ENCODE measurements at regions not wholly inside any gene's neighbourhood (a gene's known extent, or its start where the extent isn't known, plus 50 kb on each side); places are given as distances from the start of the nearest gene placed in this dataset.

DNA sequence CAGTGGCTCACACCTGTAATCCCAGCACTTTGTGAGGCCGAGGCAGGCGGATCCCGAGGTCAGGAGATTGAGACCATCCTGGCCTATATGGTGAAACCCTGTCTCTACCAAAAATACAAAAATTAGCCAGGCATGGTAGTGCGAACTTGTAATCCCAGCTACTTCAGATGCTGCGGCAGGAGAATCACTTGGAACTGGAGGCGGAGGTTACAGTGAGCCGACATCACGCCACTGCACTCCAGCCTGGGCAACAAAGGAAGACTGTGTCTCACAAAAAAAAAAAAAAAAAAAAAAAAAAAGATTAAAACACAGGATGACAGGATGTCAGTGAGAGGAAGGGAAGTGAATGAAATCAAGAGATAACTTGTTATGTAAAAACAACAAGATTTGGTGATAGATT lies 1158.5 kb downstream of the PCDH9 start:
- no peak for DNase-seq (ENCODE audit: low read depth in 2 of 2)

DNA sequence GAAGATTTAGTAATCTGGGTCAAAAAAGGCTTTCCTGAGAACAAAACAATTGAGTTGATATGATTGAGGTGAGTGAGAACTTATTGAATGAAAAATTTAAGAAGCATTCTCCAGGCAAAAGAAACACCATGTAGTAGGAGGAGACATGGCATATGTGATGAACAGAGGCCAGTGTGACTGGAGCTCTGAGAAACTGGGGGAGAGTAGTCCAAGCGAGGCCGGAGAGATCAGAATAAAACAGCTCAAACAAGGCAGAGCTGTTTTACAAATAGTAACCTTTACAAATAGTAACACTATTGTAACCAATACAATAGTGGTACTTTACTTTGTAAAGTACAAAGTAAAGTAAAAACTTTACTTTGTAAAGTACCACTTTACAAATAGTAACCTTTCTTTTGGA lies 1159.1 kb downstream of the PCDH9 start:
- DNase-seq (ENCODE audit: low read depth in 2 of 2) = no peak

DNA sequence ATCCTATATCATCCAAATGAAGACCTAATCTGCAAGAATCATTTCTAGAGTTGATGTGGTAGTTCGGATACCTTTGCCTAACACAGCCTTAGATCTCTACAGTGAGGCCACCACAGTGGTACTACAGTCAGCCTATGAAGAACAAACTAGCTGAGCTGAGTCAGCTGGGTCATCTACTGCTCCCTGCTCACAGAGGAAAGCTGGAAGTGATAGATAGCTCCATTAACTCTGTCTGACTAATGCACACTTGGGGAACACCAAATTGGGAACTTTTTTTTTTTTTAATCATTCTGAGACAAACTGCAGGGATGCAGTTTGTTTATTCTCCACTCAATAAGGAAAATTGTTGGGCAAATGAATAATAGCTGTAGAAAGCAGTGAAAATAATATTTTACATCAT lies 1160.6 kb downstream of the PCDH9 start:
- DNase-seq (ENCODE audit: low read depth in 2 of 2) = no peak

DNA sequence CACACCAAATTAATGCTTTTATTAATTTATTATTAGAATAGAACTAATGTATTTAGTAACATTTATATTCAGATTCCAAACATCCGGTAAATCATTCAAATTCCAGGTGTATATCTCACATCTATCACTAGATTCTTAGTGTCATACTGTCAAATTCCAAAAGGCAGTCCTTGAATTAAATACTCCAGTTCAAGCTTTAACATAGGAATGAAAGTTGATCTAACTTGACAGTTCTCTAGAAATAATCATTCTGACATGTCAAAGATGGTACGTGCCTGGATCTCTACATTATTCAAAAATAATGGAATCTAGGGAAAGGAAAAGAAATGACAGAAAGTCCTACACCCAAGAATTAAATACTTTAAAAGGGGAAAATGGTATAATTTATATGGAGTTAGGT lies 1161.5 kb downstream of the PCDH9 start:
- DNase-seq (ENCODE audit: low read depth in 2 of 2) = no peak

DNA sequence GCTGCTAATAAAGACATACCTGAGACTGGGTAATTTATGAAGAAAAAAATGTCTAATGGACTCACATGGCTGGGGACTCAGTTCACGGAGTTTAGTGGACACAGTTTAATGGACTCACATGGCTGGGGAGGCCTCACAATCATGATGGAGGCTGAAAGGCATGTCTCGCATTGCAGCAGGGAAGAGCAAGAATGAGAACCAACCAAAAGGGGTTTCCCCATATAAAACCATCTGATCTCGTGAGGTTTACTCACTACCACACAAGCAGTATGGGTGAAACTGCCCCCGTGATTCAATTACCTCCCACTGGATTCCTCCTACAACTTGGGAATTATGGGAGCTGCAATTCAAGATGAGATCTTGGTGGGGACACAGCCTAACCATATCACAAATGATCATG lies 1181.2 kb downstream of the PCDH9 start:
- DNase-seq (ENCODE audit: low read depth in 2 of 2) = no peak

DNA sequence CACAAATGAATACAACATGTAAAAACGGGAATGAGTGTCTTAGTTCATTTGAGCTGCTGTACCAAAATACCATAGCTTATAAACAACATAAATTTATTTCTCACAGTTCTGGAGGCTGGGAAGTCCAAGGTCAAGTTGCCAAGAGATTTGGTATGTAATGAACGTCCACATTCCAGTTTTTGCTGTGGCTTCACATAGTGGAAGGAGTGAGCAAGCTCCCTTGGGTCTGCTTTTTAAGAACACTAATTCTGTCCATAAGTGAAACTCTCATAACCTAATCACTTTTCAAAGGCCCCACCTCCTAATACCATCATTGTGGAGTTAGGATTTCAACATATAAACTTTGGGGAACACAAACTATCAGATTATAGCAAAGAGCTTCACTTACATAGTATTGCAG lies 1189.6 kb downstream of the PCDH9 start:
- no peak for DNase-seq (ENCODE audit: low read depth in 2 of 2)

DNA sequence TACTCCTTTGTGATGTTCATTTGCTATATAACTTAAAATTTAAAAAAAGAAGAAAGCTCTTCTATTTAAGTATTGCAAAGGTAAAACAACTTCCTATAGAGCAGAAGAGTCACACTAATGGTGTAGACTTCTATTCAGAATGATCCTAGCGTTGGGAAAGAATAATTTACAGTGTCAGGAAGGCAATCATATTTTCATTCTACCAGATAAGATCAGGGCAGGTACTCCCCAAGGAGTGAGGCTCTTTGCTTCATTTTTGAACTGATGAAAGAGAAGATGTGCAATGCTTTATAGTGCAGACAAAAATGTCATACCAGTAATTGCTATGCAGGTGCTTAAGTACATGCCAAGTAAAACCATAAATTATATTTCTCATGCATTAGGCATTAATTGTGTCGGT lies 1193.0 kb downstream of the PCDH9 start:
- DNase-seq (ENCODE audit: low read depth in 2 of 2) = no peak

DNA sequence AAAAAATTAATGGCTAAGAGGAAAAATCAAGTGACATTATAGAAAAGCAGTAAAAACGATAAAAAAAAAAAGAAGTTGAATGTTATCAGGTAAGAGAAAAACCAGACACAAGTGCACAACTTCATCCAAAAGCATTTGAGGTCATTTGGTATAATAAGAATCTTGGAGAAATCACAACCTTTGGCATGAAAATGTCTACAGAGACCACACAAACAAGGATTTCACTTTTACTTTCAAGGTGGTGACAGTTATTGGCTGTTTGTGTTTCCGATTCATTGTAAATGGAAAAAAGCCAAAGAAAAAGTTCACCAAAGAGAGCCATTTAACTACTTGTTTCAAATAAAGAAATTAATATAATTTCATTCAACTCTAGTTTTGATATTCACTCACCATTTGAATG lies 1193.5 kb downstream of the PCDH9 start:
- no peak for DNase-seq (ENCODE audit: low read depth in 2 of 2)

DNA sequence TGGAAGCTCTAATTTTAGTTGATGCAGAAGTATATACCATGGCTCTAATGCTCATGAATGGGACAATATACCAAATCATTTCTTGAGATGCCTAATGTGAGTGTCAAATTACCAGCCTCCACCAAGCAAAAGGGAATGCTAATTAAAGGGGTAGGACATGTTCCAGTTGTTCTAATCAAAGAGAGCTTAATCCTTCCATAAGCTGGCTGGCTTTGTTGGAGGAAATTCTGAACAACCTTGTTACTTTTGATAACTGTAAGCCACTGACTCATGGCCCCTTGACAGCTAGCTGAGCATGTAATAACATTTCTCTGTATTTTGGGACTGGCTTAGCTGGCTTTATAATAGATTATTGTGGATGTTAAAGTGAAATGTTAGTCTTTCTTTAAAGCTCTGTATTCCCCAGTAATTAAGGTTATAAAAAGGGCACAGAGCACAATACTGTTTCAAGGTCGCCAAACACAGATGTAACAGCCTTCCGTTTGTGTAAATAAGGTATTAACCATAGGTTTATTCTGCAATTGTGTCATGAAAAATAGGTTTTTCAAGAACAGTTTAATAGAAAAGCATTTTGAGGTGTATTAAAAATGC lies 1194.0 kb downstream of the PCDH9 start:
- no peak for DNase-seq (ENCODE audit: low read depth in 2 of 2)

DNA sequence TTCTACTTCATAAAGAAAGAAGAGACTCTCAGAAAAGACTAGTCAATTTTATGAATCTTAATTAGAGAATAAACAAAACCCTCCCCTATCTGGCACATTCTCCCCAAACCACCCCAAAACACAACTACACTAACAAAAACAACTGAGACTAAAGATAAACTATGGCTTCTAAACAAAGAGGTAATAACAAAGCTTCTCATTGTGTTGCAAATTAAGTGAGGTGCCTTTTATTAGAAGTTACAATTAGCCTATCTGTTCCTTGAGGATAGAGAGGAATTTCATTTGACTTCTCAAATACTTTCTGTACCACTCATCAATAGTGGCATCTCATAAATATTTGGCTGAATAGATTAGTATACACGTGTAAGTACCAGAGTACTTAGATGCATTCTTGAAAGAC lies 1196.2 kb downstream of the PCDH9 start:
- no peak for DNase-seq (ENCODE audit: low read depth in 2 of 2)

DNA sequence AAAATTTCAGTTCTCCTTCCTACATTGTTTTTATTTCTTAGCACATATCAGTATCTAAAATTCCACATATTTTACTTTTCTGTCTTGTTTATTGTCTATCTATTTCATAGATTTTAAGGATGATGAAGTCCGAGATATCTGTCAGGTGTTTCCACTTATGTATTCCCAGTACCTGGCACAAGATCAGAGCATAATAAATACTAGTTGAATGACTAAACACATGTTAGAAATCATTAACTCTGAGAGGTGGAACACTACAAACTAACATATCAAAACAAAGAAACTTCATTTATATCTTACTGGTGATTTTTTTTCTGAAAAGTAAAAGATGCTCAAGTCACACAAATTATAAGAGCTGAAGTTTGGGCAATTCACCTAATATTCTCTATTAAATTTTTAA lies 1208.3 kb downstream of the PCDH9 start:
- DNase-seq (ENCODE audit: low read depth in 2 of 2) = no peak

DNA sequence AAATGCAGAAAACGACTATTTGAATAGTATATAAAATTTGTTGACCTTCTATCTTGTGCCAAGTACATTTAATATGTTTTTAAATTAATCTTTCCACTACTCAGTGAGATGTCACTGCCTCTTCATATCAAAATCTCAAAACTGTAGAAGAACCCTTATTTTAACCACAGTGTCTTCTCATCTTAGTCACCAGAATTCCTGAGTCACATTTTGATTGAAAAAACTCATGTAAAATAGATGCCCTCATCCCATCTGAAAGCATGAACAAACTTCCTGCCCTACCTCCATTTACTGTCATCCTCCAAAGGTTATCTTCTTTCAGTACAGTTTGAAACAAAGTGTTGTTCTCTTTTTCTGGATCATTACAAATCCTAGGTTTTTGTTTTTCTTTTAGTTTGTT lies 1215.4 kb downstream of the PCDH9 start:
- no peak for DNase-seq (ENCODE audit: low read depth in 2 of 2)

DNA sequence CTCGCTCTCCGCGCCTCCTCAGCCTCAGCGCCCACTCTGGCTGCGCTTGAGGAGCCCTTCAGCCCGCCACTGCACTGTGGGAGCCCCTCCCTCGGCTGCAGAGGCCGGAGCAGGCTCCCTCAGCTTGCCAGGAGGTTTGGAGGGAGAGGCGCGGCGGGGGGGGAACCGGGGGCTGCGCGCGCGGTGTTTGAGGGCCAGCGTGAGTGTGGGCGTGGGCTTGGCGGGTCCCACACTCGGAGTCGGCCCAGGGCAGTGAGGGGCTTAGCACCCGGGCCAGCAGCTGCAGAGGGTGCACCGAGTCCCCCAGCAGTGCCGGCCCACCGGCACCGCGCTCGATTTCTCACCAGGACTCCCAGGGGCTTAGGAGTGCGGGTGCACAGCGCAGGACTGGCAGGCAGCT lies 1220.9 kb downstream of the PCDH9 start:
- no peak for DNase-seq (ENCODE audit: low read depth in 2 of 2)

DNA sequence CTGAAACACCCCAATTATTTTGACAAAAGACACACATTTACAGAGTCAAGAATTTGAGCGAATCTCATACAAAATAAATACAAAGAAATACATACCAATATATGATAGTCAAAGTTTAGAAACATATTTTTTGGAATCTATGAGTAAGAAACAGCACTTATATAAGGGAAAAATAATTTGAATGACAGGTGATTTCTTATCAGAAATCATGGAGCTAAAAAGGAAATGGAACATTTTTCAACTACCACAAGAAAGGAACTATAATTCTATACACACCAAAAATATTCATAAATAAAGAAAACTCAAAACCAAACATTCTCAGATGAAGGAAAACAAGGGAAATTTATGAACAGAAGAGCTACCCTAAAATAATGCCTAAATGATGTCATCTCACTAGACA lies 1226.6 kb downstream of the PCDH9 start:
- DNase-seq (ENCODE audit: low read depth in 2 of 2) = no peak

DNA sequence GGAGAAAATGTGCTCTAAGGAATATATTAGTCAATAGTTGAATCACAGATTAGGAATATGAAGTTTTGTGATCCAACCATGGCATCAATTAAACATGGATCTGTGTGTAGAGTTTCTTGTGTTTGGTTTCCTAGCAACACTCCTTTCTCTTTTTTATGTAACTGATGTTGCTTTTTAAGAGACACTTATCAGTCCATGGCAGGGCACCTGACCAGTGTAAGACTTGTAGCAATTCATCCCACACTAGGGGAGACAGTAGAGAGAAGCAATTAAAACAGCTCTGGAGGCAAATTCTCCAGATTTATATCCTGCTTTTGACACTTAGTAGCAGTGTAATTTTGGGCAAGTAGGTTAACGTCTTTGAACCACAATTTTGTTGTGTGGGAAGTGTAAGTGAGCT lies 1229.0 kb downstream of the PCDH9 start:
- no peak for DNase-seq (ENCODE audit: low read depth in 2 of 2)

DNA sequence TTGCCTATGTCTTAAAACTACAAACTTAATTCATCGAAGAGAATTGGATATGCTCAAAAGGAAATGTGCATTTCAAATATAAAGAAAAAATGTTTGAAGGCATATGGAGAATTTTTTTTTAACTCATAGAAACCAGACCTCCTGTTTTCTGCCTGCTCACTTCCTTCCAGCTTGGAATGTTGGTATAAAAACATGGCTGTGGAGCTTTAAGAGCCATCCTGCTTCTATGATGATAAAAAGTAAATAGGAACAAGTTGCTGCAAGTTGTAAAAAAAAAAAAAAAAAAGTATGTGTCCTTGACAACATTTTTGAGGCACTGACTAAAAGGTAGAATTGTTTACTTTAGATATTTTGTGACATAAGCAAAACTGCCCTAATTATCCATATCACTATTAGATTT lies 1230.7 kb downstream of the PCDH9 start:
- DNase-seq (ENCODE audit: low read depth in 2 of 2) = no peak

DNA sequence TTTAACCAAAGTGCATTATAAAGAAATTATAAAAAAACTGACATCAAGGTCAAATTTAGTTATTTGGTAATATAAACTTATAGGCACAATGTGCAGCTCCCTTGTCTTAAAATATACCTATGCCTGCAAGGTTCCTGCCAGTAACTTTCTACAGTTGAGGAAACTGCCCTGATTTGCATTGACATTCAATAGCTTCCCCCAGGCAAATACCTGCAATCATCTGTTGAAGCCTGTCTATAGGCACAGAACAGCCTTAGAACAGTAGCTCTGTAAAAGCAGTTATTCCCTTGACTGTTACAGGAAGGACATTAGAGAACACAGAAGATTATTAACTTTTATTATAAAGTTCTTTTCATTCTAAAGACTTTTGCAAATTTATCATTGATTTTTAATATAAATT lies 1239.5 kb downstream of the PCDH9 start:
- DNase-seq (ENCODE audit: low read depth in 2 of 2) = no peak

DNA sequence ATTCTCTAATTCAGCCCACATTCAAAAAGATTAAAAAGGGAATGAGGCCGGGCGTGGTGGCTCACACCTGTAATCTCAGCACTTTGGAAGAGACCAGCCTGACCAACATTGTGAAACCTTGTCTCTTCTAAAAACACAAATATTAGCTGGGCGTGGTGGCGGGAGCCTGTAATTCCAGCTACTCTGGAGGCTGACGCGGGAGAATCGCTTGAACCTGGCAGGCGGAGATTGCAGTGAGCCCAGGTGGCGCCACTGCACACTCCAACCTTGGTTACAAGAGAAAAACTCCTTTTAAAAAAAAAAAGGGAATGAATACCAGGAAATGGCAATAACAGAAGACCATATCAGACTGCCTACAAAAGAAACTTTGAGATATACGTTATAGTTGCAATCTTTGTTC lies 1244.5 kb downstream of the PCDH9 start:
- DNase-seq (ENCODE audit: low read depth in 2 of 2) = no peak

DNA sequence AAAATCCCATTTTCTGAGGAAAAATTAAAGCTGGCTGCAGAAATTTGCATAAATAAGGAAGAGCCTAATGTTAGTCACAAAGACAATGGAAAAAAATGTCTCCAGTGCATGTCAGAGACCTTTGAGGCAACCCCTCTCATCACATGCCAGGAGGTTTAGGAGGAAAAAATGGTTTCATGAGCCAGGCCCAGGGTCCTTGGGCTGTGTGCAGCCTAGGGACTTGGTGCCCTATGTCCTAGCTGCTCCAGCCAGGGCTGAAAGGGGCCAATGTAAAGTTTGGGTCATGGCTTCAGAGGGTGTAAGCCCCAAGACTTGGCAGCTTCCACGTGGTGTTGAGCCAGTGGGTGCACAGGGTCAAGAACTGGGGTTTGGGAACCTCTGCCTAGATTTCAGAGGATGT lies 1252.6 kb downstream of the PCDH9 start:
- no peak for DNase-seq (ENCODE audit: low read depth in 2 of 2)

DNA sequence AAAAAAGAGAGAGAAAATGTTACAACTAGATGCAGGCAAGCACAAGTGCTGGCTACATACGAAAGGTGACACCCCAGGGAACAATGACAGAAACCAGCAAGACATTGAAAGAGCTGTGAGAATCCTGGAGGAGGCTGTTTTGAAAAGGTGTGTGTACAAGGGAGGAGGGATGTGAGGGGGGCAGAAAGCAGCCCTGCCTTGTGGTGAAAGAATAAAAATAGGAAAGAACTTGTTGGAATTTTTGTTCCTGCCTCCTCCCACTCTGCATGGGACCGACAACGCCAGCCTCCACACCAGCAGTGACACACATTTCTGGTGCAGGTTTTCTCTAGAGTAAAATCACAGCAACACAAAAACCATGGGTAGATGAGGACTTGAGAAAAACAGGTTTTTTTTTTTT lies 1258.6 kb downstream of the PCDH9 start:
- no peak for DNase-seq (ENCODE audit: low read depth in 2 of 2)

DNA sequence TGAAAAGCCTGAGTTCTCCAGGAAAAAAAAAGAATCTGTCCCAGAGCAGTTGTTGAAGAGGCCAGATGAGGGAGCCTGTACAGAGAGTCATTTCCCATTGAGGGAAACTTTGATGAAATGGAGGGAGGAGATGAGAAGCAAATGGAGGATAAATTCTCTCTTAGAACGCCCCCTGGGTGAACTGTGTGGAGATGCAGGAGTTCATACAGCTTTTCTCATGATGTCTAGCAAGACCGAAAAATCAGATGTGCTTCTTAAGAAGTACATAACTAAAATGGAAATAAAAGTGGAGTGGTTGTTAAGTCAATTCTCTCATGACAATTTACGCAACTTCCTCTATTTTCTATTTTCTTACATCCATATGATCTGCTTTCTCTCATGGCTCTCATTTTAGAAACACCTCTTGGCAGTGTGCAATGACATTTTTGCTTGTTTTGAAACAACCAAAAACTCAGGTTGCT lies 1263.1 kb downstream of the PCDH9 start:
- DNase-seq (ENCODE audit: low read depth in 2 of 2) = no peak

DNA sequence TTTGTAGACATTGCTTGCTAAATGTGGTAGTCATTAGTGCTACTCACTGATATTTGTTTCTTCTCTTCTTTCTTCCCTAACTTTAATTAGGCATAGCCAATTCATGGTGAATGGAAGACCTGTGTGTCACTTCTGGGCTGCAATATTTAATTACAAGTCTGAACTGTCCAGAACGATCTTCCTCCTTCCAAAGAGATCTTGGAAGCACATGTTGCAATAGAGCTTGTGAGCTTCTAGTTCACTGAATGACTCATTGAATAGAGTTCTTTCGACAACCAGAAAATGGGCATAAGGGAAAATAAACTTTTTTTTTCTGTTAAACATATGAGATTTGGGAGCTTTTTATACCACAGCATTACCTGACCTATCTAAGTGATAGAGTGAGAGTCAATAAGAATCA lies 1264.6 kb downstream of the PCDH9 start:
- no peak for DNase-seq (ENCODE audit: low read depth in 2 of 2)

DNA sequence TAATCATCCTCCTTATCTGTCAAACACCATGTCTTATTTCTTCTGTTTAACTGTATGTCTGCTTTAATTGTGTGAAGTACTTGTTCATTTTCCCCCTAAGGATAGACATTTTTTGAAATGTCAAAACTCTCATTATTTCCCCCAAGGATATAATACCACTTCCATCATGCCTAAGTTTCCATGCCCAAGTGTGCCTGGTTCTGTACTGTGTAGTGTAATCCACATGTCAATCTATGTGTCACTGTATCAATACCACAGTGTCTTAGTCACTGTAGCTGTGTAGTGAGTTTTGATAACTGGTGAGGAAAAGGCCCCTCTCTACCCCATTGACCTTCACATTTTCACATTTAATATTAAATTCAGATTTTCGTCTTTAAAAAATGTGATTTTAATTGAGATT lies 1265.5 kb downstream of the PCDH9 start:
- no peak for DNase-seq (ENCODE audit: low read depth in 2 of 2)

DNA sequence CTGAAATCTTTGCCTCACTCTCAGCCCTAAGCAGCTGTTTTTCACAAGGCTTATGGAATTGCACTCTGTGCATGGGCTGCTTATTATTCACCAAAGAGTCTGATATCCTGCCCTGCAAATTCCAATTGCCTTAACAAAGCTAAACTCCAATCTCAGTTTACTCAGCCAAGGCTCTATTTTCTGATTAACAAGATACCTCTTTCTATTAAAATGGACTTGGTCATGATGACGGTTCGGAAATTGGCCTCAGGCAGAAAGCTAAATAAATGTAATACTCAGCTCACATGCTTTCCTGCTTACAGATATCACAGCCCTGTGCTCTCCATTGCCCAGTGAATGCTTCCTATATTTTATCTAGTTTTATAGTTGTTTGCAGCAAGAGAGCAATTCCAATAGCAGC lies 1270.8 kb downstream of the PCDH9 start:
- no peak for DNase-seq (ENCODE audit: low read depth in 2 of 2)

DNA sequence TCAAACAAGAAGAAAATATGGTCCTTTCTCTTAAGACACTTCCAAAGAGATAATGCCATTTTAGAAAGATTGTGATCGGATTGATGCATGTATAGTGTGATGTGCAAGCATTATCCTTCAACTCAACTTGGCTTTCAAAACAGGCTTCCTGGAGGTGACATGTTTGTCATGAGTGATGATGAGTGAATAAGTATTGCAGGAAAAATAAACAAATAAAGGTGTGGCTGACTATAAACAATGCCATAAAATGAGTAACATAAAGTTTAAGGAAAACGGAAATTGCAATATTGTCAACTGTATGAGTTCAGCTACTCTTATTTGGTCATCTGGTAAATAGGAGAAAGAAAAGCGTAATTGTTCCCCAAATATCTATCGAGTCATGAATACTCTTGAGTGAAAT lies 1283.7 kb downstream of the PCDH9 start:
- DNase-seq (ENCODE audit: low read depth in 2 of 2) = no peak
